ENCODE measurements at regions not wholly inside any gene's neighbourhood (a gene's known extent, or its start where the extent isn't known, plus 50 kb on each side); places are given as distances from the start of the nearest gene placed in this dataset.

GRCh38 chr2:217163987-217164386 lies 304.1 kb upstream of the TNP1 start:
- intact Hi-C loops (cut with DNase I; ENCODE audit: low total_unique reads), result no loop called here
- Histone ChIP-seq H3K27ac (no peak overlapping the region), H3K4me3 (no peak overlapping the region), H3K36me3 (ENCODE audit: low read depth, missing control alignments) (no peaks in the 10 kb centered on the region), H3K4me1 (no peaks in the 10 kb centered on the region), H3K27me3 (no peaks in the 10 kb centered on the region), H3K9me3 (no peaks in the 10 kb centered on the region)
- 96 to 98% methylated on average over 4 of the region's 4 CpGs for WGBS, 2 donors
- TF ChIP-seq POLR2A (IDR thresholded peaks at IDR 0.05) (no peak), CTCF (IDR thresholded peaks at IDR 0.05) (no peak)
- DNase-seq, result no peak

- 80 to 87% methylated on average over 9 of the region's 9 CpGs for WGBS, 2 donors
- Histone ChIP-seq H3K27me3 (no peaks in the 10 kb centered on the region), H3K27ac (no peak overlapping the region), H3K9me3 (no peaks in the 10 kb centered on the region), H3K4me3 (no peak overlapping the region), H3K4me1 (no peaks in the 10 kb centered on the region), H3K36me3 (ENCODE audit: low read depth, missing control alignments) (no peaks in the 10 kb centered on the region)
- intact Hi-C loops (cut with DNase I; ENCODE audit: low total_unique reads), result no loop called here
- no peak for DNase-seq
- TF ChIP-seq CTCF (IDR thresholded peaks at IDR 0.05) (no peak), POLR2A (IDR thresholded peaks at IDR 0.05) (no peak)
Observed at GRCh38 chr2:217162533-217162932, 302.7 kb upstream of the TNP1 start.

GRCh38 chr2:217160978-217161973 lies 301.4 kb upstream of the TNP1 start:
- no peak for TF ChIP-seq POLR2A (IDR thresholded peaks at IDR 0.05)
- no peak for TF ChIP-seq CTCF (IDR thresholded peaks at IDR 0.05)
- WGBS, 2 donors, result 75 to 77% methylated on average over 9 of the region's 9 CpGs
- no peak overlapping the region for H3K27ac ChIP-seq
- DNase-seq, result peak; percentile 28
- H3K27me3 ChIP-seq, result no peaks in the 10 kb centered on the region
- H3K4me3 ChIP-seq, result no peak overlapping the region
- intact Hi-C loops (cut with DNase I; ENCODE audit: low total_unique reads), result no loop called here
- H3K4me1 ChIP-seq, result no peaks in the 10 kb centered on the region
- H3K36me3 ChIP-seq (ENCODE audit: low read depth, missing control alignments), result no peaks in the 10 kb centered on the region
- H3K9me3 ChIP-seq, result no peaks in the 10 kb centered on the region

- DNase-seq, result no peak
- TF ChIP-seq CTCF (IDR thresholded peaks at IDR 0.05), result no peak
- no peak for TF ChIP-seq POLR2A (IDR thresholded peaks at IDR 0.05)
- no peaks in the 10 kb centered on the region for H3K27me3 ChIP-seq
- 87 to 89% methylated on average over 4 of the region's 4 CpGs for WGBS, 2 donors
- H3K4me3 ChIP-seq, result no peak overlapping the region
- no peaks in the 10 kb centered on the region for H3K9me3 ChIP-seq
- intact Hi-C loops (cut with DNase I; ENCODE audit: low total_unique reads), result no loop called here
- no peaks in the 10 kb centered on the region for H3K4me1 ChIP-seq
- no peaks in the 10 kb centered on the region for H3K36me3 ChIP-seq (ENCODE audit: low read depth, missing control alignments)
- H3K27ac ChIP-seq, result no peak overlapping the region
Observed at GRCh38 chr2:217160103-217160743, 300.4 kb upstream of the TNP1 start.

Data from testis (tissue), 2 donors.